ENCODE measurements at regions not wholly inside any gene's neighbourhood (a gene's known extent, or its start where the extent isn't known, plus 50 kb on each side); places are given as distances from the start of the nearest gene placed in this dataset.

DNA sequence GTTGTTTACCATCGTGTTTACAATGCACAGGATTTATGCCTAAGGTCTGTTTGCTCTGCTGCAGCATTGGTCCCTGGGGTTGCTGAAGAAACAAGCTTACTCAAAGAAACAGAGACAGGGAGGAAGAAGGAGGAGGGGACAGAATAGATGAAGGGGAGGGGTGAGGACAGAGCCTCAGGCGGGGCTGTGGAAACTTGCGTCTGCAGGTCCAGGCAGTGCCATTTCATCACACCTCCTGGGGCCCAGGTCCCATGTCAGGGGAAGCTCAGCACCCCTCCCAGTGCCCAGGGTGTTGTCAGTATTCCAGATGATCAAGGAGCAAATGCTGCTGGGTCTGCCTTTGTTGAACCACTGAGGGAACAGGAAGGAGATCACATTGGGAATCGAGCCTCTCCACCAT is 1406.8 kb downstream of the TBC1D22A start:
- no peak for DNase-seq

DNA sequence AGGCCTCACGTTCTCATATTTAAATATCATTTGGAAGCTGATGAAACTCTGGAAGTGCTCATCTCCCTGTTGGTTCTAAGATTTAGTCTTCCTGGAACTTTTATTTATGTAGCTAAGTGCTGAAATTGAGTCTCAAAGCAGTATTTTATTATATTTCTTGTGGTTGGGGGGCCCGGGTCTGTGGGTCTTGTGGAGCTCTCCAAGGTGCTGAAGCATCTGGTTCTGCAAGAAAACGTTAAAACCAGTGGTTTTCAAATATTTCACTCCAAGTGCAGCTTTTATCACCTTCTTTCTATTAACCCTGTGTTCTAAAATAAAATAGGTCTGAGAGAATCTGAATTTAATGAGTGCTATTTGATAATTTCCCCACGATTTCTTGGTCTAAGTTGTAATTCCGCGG is 1404.8 kb downstream of the TBC1D22A start:
- DNase-seq, result no peak

- no peak for DNase-seq
Measured at GRCh38 chr22:48161298-48161697, 1398.8 kb downstream of the TBC1D22A start.

- no peak for DNase-seq
Measured at GRCh38 chr22:48157676-48158075, 1395.2 kb downstream of the TBC1D22A start.

DNA sequence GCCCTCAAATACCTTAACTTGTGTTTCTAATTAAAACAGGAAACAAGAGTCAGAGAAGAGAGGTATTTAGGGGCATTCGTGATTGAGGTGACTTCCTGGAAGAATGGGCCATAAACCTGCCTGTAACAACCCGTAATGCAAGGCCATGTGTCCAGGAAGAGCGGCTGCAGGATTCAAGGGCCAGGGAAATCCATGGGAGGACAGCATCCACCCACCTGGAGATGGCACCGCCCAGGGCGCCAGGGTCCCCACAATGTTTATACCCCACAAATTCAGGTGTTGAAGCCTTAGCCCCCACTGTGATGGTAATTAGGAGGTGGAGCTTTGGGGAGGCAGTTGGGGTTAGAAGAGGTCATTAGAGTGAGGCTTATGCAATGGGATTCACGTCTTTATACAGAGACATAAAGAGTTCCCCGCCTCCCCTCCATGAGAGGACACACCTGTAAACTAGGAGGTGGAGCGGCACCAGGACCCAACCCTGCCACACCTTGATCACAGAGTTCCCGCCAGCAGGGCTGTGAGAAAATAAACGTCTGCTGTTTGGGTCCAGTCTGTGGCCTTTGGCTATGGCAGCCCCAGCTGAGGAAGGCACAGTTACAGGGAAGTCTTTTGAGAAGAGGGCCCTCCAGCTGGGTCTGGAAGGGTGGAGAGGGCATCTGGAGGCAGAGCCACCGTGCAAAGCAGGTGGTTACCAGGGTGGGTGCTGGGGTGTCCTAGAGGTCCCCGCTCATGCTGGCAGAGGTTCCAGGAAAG is 1394.3 kb downstream of the TBC1D22A start:
- DNase-seq, result no peak

GRCh38 chr22:48155446-48155845 is 1393.0 kb downstream of the TBC1D22A start:
- no peak for DNase-seq

GRCh38 chr22:48154943-48155240 is 1392.4 kb downstream of the TBC1D22A start:
- DNase-seq, result no peak

- no peak for DNase-seq
Measured at GRCh38 chr22:48154169-48154942, 1391.9 kb downstream of the TBC1D22A start.

- DNase-seq, result no peak
Measured at GRCh38 chr22:48153726-48154125, 1391.3 kb downstream of the TBC1D22A start.

GRCh38 chr22:48152916-48153315 is 1390.5 kb downstream of the TBC1D22A start:
- DNase-seq, result no peak

DNA sequence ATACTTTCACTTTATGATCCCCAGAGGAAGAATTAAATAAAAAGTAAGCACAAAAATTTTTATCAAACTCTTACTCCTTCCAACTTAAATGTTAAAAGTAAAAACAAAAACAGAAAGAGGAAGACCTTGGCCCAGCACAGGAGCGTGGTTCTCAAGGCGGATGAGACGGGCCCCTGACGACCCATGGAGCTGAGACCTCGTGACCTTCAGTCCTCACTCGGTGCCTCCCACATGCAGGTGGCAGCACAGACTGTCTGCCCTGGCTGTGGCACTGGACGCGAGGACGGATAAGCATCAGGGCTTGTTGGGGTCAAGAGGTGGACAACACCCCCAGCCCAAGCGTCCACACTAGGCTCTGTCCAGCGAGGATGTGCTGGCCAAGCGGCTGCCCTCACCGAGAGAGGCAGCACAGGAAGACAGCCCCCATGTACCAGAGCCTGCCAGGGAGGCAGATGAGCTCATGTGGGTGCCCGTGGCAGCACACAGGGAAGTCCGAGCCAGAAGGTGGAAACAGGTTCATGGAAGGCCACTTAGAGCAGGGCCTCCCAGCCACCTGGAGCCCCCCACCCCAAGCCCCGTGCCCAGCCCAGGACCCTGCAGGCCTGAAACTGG is 1389.8 kb downstream of the TBC1D22A start:
- no peak for DNase-seq

- DNase-seq, result no peak
Measured at GRCh38 chr22:48151641-48152040, 1389.2 kb downstream of the TBC1D22A start.

DNA sequence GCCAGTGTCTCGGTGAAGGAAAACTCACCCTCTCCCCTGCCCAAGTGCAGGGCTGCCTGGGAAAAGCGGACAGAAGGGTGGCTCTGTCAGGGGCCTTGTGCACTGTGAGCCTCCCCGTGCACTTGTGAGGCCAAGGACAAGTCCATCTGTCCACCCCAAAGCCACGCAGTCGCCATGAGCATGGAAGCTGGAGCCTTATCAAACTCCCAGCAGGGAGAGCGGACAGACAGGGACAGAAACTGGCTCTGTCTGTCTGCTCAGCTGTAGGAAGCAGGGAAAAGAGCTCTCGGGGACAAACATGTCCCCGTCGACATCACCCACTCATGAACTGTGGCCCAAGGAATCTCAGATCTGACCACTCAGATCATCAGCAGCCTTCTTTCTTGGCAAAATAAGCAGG is 1385.4 kb downstream of the TBC1D22A start:
- DNase-seq, result no peak

DNA sequence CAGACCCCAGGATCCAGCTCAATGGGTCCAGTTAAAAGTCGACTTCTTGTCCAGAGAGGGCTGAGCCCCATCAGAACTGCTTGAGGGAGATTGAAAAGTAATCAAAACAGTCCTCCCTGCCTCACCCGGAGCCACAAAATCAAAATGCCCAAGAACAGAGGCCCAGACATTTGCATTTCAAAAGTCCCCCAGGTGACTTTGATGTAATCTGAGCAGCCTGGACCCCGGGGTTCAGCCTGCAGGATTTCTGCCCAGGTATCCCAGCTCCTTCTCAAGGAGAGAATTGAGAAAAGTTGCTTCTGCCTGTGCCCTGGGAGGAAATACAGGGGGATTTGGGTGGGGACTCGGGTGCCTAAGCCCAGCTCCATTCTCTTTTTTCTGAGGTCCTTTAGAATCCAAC is 1385.0 kb downstream of the TBC1D22A start:
- no peak for DNase-seq

GRCh38 chr22:48146426-48146825 is 1384.0 kb downstream of the TBC1D22A start:
- no peak for DNase-seq

DNA sequence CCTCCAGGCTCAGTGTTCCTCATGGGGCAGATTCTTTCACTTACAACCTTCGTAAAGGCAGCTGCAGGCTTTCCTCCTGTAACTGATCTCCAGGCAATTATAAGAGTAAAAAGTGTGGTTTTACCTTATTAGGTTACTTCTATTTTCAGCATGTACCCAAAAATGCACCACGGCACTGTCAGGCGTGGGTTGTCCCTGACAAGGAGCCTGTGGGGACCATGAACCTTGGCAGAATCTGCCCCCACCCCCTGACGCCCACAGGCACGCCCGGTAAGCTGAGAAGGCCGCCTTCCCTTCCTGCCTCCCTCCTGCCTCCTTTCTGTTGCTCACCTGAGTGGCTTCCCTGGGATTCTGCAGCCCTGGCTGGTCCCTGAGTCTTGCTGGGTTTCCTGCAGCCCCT is 1383.3 kb downstream of the TBC1D22A start:
- DNase-seq, result no peak

- no peak for DNase-seq
Measured at GRCh38 chr22:48144318-48144717, 1381.9 kb downstream of the TBC1D22A start.

DNA sequence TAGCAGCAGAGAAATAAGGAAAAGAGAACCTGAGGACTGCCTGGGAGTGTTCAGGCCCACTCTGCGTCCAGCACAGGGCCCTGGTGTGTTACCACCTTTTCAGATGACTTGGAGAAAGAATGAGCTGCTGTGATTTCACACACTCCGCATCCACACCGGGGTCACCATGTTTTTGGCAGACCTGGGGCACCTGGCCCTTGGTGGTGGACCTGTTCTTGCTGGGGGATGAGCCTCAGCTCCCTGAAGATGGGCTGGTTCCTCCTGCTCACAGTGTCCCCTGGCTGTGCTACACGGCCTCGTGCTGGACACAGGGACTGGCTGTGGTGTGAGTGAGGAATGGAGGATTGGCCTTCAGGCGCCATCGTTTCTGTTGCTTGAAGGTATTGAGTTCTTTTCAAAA is 1381.4 kb downstream of the TBC1D22A start:
- DNase-seq, result no peak

GRCh38 chr22:48142388-48142787 is 1379.9 kb downstream of the TBC1D22A start:
- DNase-seq, result no peak

DNA sequence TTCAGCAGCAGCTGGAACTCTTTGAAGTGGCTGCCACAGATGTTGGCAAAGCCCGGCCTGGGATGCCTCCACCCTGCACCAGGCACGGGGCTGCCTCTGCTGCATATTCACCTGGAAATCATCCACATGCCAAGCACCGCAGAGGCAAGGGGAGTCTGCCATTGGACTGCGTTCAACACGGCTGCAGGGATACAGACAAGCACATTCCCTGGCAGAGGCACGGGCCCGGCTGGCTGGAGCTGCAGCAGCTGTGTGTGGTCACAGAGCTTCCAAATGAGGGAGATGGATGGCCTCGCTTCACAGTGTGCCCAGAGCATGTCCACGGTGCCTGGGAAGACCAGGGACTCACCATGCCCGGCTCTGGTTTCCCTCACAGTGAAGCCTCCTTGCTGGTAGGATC is 1378.9 kb downstream of the TBC1D22A start:
- DNase-seq, result no peak

DNA sequence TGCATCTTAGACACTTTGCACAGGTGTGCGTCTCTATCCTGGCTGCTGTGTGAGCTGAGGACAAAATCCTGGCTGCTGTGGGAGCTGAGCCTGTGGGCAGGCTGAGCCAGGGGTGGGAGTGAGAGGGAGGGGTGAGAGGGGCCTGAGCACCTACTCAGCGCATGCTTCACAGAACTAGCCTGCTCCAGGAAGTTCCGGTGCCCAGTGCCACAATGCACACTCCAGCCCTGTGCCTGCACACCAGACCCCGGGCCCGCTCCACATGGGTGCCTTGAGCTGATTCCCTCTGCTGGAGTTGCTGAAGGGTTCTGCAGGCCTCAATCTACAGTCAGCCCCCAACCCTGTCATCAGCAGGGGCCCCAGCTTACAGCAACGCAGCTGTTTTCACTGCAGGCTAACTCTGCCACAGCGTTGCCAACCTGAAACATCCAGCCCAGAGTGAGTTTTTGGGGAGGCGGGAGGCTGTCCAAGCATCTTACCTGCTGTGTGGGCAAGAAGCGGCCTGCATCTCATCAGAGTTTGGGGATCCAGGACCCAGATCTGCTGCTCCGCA is 1377.9 kb downstream of the TBC1D22A start:
- DNase-seq, result no peak

GRCh38 chr22:48139776-48140175 is 1377.3 kb downstream of the TBC1D22A start:
- DNase-seq, result no peak

DNA sequence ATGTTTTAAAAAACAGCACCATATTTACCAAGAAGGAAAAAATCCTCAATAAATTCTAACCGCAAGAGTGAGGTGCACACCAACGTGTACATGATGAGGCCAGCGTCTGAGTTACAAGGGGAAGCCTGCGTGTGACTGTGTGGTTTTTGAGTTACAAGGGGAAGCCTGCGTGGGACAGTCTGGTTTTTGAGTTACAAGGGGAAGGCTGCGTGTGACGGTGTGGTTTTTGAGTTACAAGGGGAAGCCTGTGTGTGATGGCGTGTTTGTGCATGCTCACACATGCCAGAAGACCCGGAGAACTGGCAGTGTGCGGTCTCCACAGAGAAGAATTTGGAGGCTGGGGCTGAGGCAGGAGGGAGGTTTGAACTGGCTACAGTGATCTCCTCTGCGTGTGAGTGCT is 1376.4 kb downstream of the TBC1D22A start:
- DNase-seq, result no peak

DNA sequence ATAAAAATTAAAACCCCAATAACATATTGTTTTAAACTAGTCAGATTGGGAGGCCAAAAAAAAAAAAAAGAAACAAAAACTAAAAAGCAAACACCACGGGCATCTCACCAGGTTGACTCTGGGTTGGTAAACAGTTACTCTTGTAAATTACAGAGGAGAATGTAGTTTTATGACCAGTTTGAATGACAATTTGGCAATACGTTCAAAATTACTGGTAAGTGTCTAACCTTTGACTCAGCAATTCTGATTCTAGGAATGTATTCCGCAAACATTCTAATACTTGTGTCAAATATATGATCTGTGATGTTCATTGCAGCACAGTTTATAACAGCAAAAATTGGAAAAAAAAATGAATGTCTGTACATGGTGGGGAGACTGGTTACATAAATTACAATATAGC is 1376.0 kb downstream of the TBC1D22A start:
- DNase-seq, result no peak

All from activated effector memory CD4-positive, alpha-beta T cell treated with Interleukin-2 at 50 U/mL for 16 hours (primary cell).